ENCODE measurements at regions not wholly inside any gene's neighbourhood (a gene's known extent, or its start where the extent isn't known, plus 50 kb on each side); places are given as distances from the start of the nearest gene placed in this dataset.
"Not testable (repeated sequence)": the region's sequence is repeated elsewhere in the genome, so short reads cannot be mapped to it uniquely, and the experiment has no call there.

- no peak for FAIRE-seq
Measured at GRCh38 chr1:212155219-212155618, 119.7 kb downstream of the DTL start.

- FAIRE-seq: no peak
Measured at GRCh38 chr1:212157252-212157651, 121.7 kb downstream of the DTL start.

DNA sequence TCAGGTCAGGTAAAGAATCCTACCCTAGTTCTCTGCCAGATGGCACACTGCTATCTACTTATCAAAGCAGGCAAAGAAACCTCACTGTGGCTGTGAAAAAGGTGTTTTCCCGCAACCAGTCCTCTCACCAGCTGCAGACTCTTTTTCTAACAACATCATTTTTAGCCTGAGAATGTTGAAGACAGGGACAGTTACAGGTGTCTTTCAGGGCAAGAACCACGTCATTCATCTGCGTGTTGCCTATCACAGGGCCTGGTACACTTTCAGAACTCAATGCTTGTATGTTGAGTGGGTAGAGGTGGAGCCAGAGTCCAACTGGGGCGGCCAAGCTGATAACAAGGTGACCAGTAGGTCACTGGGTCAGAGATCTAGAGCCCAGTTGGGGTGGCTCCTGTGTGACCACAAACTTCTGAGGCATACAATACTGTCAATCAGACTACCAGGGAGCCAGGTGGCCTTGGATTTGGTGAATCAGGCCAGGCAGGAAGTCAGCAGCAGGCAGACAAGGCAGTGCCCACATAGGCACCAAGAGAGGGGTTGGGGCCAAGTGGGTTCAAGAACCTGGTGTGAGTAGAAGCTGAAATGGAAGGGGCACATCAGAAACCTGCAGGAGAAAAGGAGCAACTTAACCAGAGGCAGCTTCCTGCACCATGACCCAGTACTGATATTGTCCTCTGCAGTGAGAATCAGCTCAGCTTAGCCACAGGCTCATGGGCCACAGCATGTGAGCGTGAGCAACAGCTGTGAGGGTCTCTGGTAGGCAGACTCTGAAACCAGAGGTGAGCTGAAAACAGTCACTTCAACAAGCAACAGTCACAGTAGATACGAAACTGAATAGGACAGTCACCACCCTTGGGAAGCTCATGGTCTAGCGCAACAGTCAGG lies 123.6 kb downstream of the DTL start:
- no peak for FAIRE-seq

- FAIRE-seq: no peak
Measured at GRCh38 chr1:212161231-212161781, 123.9 kb upstream of the PPP2R5A start.

- no peak for FAIRE-seq
Measured at GRCh38 chr1:212162635-212163034, 122.6 kb upstream of the PPP2R5A start.

DNA sequence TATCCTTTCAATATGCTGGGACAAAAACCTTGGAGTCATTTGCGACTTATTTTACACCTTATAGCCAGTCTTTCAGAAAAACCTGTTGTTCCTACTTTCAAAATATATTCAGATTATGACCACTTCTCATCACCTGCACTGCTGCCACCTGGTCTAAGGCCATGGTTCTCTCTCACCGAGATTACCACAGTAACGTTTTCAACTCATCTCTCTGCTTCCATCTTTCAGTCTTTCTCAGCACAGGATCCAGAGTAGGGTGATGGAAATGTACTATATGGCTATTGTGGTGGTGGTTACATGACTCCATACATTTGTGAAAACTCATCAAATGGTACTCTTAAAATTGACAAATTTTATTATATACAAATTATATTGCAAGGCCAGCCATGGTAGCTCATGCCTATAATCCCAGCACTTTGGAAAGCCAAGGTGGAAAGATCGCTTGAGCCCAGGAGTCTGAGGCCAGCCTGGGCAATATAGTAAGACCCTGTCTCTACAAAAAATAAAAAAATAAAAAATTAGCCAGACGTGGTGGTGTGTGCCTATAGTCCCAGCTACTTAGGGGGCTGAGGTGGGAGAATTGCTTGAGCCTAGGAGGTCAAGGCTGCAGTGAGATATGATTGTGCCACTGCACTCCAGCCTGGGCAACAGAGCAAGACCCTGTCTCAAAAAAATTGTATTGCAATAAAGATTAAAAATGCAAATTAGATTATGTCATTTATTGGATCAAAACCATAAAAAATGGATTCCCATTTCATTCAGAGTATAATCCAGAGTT lies 120.9 kb upstream of the PPP2R5A start:
- no peak for FAIRE-seq

- FAIRE-seq: no peak
Measured at GRCh38 chr1:212166244-212166643, 119.0 kb upstream of the PPP2R5A start.

DNA sequence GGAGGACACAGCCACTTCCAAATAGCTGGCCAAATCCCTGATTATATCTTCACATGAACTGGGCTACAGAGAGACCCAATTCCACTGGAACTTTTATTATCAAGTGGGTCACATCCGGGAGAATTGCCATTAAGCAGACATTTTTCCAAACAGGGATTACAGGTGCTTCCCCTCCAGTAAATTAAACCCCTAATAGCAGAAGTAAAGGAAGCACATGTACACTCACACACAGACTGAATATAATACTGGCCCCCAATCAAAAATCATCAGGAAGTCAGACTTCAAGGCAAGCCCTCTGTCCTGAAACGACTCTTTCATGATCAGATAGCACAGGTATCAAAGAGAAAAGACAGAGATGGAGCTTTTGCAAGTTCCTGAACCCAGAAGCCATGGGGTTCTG lies 118.6 kb upstream of the PPP2R5A start:
- no peak for FAIRE-seq

- FAIRE-seq: no peak
Measured at GRCh38 chr1:212167098-212167497, 118.1 kb upstream of the PPP2R5A start.

DNA sequence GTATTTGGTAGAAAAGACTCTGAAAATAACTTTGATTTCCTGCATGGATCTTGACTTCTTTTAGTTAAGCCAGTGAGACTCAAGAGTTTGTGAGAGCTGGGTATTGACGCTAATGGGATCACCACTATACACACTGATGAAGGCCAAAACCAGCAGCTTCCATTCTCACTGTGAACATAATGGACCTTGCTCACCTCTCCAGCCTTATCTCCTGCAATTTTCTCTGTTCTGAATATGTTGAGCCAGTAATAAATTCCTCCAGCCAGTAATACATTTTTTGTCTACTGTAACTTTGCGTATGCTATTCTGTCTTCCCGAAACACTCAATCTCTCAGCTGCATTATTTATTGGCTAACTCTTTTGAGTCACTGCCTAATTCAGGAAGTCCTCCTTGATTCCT lies 111.6 kb upstream of the PPP2R5A start:
- no peak for FAIRE-seq

DNA sequence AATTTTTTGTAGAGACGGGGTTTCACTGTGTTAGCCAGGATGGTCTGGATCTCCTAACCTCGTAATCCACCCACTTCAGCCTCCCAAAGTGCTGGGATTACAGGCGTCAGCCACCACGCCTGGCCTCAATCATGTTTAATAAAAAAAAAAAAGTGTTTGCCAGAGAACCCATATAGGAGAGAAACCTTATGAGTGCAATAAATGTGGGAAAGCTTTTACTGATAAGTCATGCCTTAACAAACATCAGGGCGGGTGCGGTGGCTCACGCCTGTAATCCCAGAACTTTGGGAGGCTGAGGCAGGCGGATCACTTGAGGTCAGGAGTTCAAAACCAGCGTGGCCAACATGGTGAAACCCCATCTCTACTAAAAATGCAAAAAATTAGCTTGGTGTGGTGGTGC lies 110.9 kb upstream of the PPP2R5A start:
- not testable (repeated sequence) for FAIRE-seq

GRCh38 chr1:212177542-212177941 lies 107.7 kb upstream of the PPP2R5A start:
- no peak for FAIRE-seq

DNA sequence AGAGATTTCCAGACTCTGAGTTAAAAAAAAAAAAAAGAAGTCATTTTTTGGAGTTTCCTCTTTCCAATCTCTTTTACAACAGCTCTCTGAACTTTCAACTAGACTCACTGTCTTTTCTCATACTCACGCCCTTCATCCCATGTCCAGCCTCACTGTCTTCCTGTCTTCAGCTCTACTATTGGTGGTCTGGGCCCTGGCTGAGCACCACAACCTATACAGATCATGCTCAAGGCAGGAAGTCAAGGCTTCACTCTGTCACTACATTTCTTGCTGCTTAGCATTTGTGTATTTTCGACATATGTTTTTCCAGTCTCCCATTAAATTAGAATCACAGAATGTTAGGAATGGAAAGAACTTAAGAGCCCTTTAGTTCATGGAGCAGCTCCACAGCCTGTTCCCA lies 106.4 kb upstream of the PPP2R5A start:
- FAIRE-seq: no peak

DNA sequence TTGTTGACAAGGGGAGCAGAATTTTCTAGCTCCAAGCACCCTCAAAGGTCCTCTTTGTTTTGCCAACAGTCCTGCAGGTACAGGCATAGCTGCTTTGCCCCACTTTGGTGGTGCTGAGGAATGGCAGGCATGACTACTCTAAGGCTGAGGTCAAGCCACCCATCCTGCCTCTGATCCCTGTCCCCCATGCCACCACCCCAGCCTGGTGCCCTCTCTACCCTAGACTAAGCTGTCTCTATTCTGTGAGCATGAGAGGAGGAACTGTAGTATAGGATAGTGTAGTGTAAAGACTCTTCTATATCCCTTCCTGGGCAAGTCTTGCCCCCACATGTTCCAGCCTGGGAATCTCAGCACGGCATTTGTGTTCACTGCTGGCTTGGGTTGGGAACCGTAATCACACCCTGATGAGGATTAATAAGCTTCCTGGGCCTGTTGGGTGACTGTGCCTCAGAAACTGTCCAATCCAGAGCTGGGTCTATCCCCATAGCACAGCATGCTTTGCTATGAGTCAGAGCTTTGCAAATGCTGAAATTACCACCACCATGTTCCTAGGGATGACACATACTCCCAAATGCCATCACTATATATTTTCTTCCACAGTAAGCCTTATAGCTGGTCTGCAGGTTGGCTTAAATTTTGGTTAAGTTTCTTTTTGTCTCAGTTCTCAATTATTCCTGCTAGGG lies 105.7 kb upstream of the PPP2R5A start:
- no peak for FAIRE-seq

GRCh38 chr1:212181015-212181882 lies 104.0 kb upstream of the PPP2R5A start:
- FAIRE-seq: no peak

GRCh38 chr1:212182171-212182570 lies 103.0 kb upstream of the PPP2R5A start:
- no peak for FAIRE-seq

DNA sequence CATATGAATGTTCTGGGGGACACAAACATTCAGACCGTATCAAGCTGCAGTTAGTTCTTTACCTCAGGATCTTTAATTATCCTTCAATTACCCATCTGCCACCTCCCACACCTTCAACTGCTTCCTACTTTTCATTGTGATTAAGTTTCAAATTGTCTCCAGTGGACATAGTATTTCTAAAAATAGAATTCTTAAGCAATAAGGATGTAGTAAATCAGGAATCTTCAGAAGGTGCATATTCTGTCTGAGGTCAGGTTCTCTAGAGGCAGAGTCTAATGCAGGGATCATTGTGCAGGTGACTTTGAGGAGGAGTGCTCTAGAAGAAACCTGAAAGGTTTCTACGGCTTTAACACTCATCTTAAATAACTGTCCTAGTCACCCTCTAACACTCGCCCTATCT lies 102.6 kb upstream of the PPP2R5A start:
- no peak for FAIRE-seq

- no peak for FAIRE-seq
Measured at GRCh38 chr1:212186427-212187207, 98.6 kb upstream of the PPP2R5A start.

DNA sequence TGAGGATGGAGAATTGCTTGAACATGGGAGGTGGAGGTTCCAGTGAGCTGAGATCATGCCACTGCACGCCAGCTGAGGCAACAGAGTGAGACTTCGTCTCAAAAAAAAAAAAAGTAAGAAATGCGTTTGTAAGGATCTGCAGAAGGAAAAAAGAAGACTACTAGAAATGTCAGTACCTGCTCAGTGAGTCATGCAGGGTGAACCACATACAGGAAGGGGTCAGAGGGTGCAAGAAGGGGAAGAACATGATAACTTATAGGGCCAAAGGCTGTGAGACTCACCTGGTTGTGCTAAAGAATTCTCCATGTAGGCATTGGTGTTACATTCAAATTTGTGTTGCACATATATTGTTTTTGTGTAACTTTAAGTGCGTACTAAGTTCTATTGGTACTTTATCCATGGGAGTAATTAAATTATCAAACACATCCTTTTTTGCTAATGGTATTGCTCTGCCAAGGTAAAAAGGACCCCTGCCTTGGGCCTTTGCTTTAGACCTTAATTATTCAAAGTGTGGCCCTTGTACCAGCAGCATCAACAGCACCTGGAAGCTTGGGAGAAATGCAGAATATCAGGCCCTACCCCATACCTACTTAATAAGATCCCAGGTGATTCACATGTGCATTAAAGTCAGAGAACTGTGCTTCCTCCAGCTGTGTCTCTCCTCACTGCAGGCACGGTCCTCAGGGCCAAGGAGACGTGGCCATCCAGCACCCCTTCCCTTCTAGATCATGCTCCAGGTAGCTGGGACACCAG lies 96.4 kb upstream of the PPP2R5A start:
- FAIRE-seq: no peak

GRCh38 chr1:212189352-212189738 lies 95.9 kb upstream of the PPP2R5A start:
- no peak for FAIRE-seq

DNA sequence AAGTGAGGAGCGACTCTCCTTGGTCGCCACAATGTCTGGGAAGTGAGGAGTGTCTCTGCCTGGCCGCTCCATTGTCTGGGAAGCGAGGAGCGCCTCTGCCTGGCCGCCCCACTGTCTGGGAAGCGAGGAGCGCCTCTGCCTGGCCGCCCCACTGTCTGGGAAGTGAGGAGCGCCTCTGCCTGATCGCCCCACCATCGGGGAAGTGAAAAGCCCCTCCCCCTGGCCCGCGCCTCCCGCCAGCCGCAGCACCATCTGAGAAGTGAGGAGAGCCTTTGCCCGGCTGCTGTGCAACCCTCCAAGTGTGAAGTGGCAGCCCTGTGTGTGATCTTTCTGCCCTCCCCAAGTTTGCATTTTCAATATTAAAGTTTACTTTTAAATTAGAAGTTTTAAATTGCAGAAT lies 95.0 kb upstream of the PPP2R5A start:
- no peak for FAIRE-seq

Measured in endometrium (tissue), 2 donors.